Loucy (cell line): ENCODE measurements at regions not wholly inside any gene's neighbourhood (a gene's known extent, or its start where the extent isn't known, plus 50 kb on each side); places are given as distances from the start of the nearest gene placed in this dataset.
"Not testable (repeated sequence)": the region's sequence is repeated elsewhere in the genome, so short reads cannot be mapped to it uniquely, and the experiment has no call there.

Experiments used
- H2AFZ ChIP-seq: fragments of 200-600 bp; sonication (generic); 2 replicates; pipeline ENCODE4 v1.6.0; 2016; ENCODE audit warnings: antibody characterized with exemption, mild to moderate bottlenecking, low read length, moderate library complexity
- H3F3A ChIP-seq: fragments of 200-600 bp; 2 replicates; pipeline ENCODE4 v1.6.0; 2016; ENCODE audit warnings: antibody characterized with exemption, low read depth, mild to moderate bottlenecking
- H3K27me3 ChIP-seq: fragments of 200-600 bp; sonication (generic); 2 replicates; pipeline ENCODE4 v1.6.1; 2014; ENCODE audit warnings: low read length, mild to moderate bottlenecking; ENCODE audit not compliant: insufficient read depth, poor library complexity, severe bottlenecking
- H3K36me3 ChIP-seq: fragments of 200-600 bp; sonication (generic); 2 replicates; pipeline ENCODE4 v1.6.1; 2016; ENCODE audit warnings: low read length; ENCODE audit not compliant: insufficient read depth
- H3K4me1 ChIP-seq: fragments of 200-600 bp; sonication (generic); 2 replicates; pipeline ENCODE4 v1.5.1; 2014; ENCODE audit warnings: low read length, mild to moderate bottlenecking; ENCODE audit not compliant: insufficient read depth, poor library complexity, severe bottlenecking
- H3K4me2 ChIP-seq: fragments of 200-600 bp; sonication (generic); 2 replicates; pipeline ENCODE4 v1.6.0; 2014; ENCODE audit warnings: antibody characterized with exemption, low read length, low read depth, mild to moderate bottlenecking; ENCODE audit not compliant: poor library complexity, severe bottlenecking
- H3K4me3 ChIP-seq: fragments of 200-600 bp; sonication (generic); 2 replicates; pipeline ENCODE4 v1.5.1; 2014; ENCODE audit warnings: low read length, mild to moderate bottlenecking, mixed read lengths; ENCODE audit not compliant: poor library complexity, severe bottlenecking
- H3K79me2 ChIP-seq: fragments of 200-600 bp; sonication (generic); 2 replicates; pipeline ENCODE4 v1.6.1; 2014; ENCODE audit warnings: low read length; ENCODE audit not compliant: insufficient read depth
- H3K9ac ChIP-seq: fragments of 200-600 bp; sonication (generic); 2 replicates; pipeline ENCODE4 v1.6.0; 2014; ENCODE audit warnings: mild to moderate bottlenecking, low read depth, low read length, moderate library complexity; ENCODE audit not compliant: poor library complexity, severe bottlenecking
- H3K9me2 ChIP-seq: fragments of 200-600 bp; sonication (generic); replicated peaks from 2 replicates; pipeline ENCODE4 v1.6.1; 2016; ENCODE audit warnings: low read depth, low read length, mixed read lengths
- H3K9me3 ChIP-seq: fragments of 200-600 bp; sonication (generic); 2 replicates; pipeline ENCODE4 v1.6.1; 2014; ENCODE audit warnings: mild to moderate bottlenecking, antibody characterized with exemption, low read length, low read depth; ENCODE audit not compliant: insufficient read depth
- H4K20me1 ChIP-seq: fragments of 200-600 bp; sonication (generic); 2 replicates; pipeline ENCODE4 v1.6.0; 2014; ENCODE audit warnings: antibody characterized with exemption, low read length, mild to moderate bottlenecking; ENCODE audit not compliant: insufficient read depth, poor library complexity, severe bottlenecking
- CTCF ChIP-seq: fragments of 200-600 bp; sonication (generic); conservative IDR thresholded peaks from 2 replicates; pipeline ENCODE4 v1.5.1; 2014; ENCODE audit warnings: mild to moderate bottlenecking, antibody characterized with exemption, low read length
- EZH2phosphoT487 ChIP-seq: fragments of 200-600 bp; IDR thresholded peaks from 2 replicates; pipeline ENCODE4 v1.6.1; 2018; ENCODE audit warnings: antibody characterized with exemption, mild to moderate bottlenecking, moderate library complexity, borderline replicate concordance

DNA sequence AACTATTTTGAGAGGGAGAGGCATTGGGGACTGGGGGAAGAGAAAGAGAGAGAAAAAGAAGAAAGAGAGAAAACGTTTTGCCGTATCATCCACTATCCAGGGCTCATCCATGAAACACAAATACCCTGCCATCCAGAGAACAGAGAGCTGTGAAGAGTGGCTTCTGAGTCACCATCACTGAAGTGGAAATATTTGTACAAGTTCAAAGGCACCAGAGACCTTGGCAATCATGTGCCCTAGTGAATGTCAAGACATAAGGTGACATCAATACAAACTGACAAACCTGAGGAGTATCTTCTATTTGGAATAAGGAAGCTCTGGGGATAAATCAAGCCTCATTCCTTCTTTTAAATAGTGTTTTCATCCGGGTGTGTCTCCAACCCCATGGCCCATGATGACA lies 197.2 kb upstream of the PROX1 start:
- no peaks in the 10 kb centered on the region for H4K20me1 ChIP-seq
- H2AFZ ChIP-seq = no peak overlapping the region
- no peaks in the 10 kb centered on the region for H3K4me1 ChIP-seq
- H3K9me3 ChIP-seq = no peaks in the 10 kb centered on the region
- H3K36me3 ChIP-seq = no peaks in the 10 kb centered on the region
- H3K4me2 ChIP-seq = no peak overlapping the region
- no peak overlapping the region for H3K4me3 ChIP-seq
- no peak for TF ChIP-seq EZH2phosphoT487
- no peak for TF ChIP-seq CTCF
- no peaks in the 10 kb centered on the region for H3K9me2 ChIP-seq
- no peaks in the 10 kb centered on the region for H3K27me3 ChIP-seq
- no peaks in the 10 kb centered on the region for H3K79me2 ChIP-seq
- H3F3A ChIP-seq = no peaks in the 10 kb centered on the region
- no peak overlapping the region for H3K9ac ChIP-seq

DNA sequence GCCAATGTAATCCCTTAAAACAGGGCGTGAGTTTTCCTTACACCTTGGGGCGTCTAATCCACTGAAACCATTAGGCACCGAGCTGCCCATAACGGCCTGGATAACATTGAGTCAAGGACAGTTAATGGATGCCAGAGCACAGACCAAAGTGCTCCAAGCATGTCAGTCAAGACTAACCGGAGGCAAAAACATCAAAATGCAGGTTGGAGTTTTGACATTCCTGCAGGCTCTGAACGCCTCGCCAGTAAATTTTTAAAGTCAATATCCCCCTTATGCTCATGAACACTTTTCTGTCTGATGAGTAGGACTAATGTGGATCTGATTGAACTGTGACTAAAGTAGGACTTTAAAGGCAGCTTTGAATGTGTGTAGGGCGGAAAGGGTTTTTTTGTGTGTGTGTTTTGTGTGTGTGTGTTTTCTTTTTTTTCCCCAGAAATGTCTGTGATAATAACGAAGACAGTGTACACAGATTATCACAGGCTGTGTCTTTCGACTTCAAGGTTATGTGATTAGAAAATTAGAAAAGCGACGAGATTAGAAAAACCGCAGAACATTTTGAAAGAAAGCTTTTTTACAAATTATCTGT lies 194.2 kb upstream of the PROX1 start:
- H2AFZ ChIP-seq = no peak overlapping the region
- H3K9me2 ChIP-seq = no peaks in the 10 kb centered on the region
- no peaks in the 10 kb centered on the region for H3K79me2 ChIP-seq
- no peak overlapping the region for H3K9ac ChIP-seq
- no peaks in the 10 kb centered on the region for H3K27me3 ChIP-seq
- H3K4me1 ChIP-seq = no peaks in the 10 kb centered on the region
- no peak for TF ChIP-seq EZH2phosphoT487
- no peak for TF ChIP-seq CTCF
- no peak overlapping the region for H3K4me3 ChIP-seq
- no peaks in the 10 kb centered on the region for H3K36me3 ChIP-seq
- H3K9me3 ChIP-seq = no peaks in the 10 kb centered on the region
- no peaks in the 10 kb centered on the region for H3F3A ChIP-seq
- no peaks in the 10 kb centered on the region for H4K20me1 ChIP-seq
- no peak overlapping the region for H3K4me2 ChIP-seq

- H3K4me1 ChIP-seq = no peaks in the 10 kb centered on the region
- TF ChIP-seq EZH2phosphoT487 = no peak
- TF ChIP-seq CTCF = no peak
- no peaks in the 10 kb centered on the region for H3F3A ChIP-seq
- no peaks in the 10 kb centered on the region for H3K79me2 ChIP-seq
- H3K9ac ChIP-seq = no peak overlapping the region
- no peaks in the 10 kb centered on the region for H4K20me1 ChIP-seq
- no peak overlapping the region for H3K4me2 ChIP-seq
- H2AFZ ChIP-seq = no peak overlapping the region
- H3K9me2 ChIP-seq = no peaks in the 10 kb centered on the region
- no peaks in the 10 kb centered on the region for H3K9me3 ChIP-seq
- H3K36me3 ChIP-seq = no peaks in the 10 kb centered on the region
- H3K27me3 ChIP-seq = no peaks in the 10 kb centered on the region
- no peak overlapping the region for H3K4me3 ChIP-seq
Observed at GRCh38 chr1:213796525-213796924, 191.2 kb upstream of the PROX1 start.

GRCh38 chr1:213808288-213808687 lies 179.5 kb upstream of the PROX1 start:
- not testable (repeated sequence) for H4K20me1 ChIP-seq, H3F3A ChIP-seq, H2AFZ ChIP-seq, H3K4me2 ChIP-seq, H3K9me3 ChIP-seq, H3K4me3 ChIP-seq, H3K79me2 ChIP-seq, H3K27me3 ChIP-seq, H3K9ac ChIP-seq, H3K4me1 ChIP-seq, H3K36me3 ChIP-seq, H3K9me2 ChIP-seq
